ENCODE measurements at regions not wholly inside any gene's neighbourhood (a gene's known extent, or its start where the extent isn't known, plus 50 kb on each side); places are given as distances from the start of the nearest gene placed in this dataset.

DNA sequence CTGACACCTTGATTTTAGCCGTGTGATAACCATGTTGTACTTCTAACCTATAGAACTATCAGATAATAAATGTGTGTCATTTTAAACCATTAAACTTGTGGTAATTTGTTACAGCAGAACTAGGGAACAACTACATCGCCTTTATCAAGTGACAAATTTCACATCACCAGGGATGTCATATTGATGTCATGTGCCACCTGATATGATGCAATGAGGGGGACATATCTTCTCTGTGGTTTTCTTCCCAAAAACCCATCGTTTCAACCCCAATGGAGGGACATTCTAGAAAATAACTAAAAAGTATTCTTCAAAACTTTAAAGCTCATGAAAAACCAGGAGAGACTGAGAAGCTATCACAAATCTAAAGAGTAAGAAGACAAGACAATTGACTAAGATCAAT, 212.2 kb downstream of the ETV1 start:
- DNase-seq (no peak), ATAC-seq (ENCODE audit: insufficient read depth, low read depth) (no peak)
- no peak overlapping the region for H3K27ac ChIP-seq (ENCODE audit: low read length)
- no peaks in the 10 kb centered on the region for H4K20me1 ChIP-seq (ENCODE audit: insufficient read depth, low read length)
- no peaks in the 10 kb centered on the region for H3K4me1 ChIP-seq (ENCODE audit: insufficient read depth, low read length)
- no peaks in the 10 kb centered on the region for H3K9me3 ChIP-seq (ENCODE audit: insufficient read depth, low read length, severe bottlenecking)
- no peak for TF ChIP-seq EZH2 (IDR thresholded peaks at IDR 0.05; ENCODE audit: borderline replicate concordance, low read depth, low read length, severe bottlenecking)
- TF ChIP-seq, protein P1, sequence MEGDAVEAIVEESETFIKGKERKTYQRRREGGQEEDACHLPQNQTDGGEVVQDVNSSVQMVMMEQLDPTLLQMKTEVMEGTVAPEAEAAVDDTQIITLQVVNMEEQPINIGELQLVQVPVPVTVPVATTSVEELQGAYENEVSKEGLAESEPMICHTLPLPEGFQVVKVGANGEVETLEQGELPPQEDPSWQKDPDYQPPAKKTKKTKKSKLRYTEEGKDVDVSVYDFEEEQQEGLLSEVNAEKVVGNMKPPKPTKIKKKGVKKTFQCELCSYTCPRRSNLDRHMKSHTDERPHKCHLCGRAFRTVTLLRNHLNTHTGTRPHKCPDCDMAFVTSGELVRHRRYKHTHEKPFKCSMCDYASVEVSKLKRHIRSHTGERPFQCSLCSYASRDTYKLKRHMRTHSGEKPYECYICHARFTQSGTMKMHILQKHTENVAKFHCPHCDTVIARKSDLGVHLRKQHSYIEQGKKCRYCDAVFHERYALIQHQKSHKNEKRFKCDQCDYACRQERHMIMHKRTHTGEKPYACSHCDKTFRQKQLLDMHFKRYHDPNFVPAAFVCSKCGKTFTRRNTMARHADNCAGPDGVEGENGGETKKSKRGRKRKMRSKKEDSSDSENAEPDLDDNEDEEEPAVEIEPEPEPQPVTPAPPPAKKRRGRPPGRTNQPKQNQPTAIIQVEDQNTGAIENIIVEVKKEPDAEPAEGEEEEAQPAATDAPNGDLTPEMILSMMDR (IDR thresholded peaks at IDR 0.05; ENCODE audit: borderline replicate concordance, extremely low read depth, low read length, poor library complexity, severe bottlenecking): no peak
- H2AFZ ChIP-seq (ENCODE audit: low read depth, low read length): no peak overlapping the region
- H3K4me3 ChIP-seq (ENCODE audit: low read depth in 1 of 2, low read length in 2 of 2): no peak overlapping the region
- H3K4me2 ChIP-seq (ENCODE audit: insufficient read depth, low read length): no peak overlapping the region
- no peaks in the 10 kb centered on the region for H3K27me3 ChIP-seq (ENCODE audit: insufficient read depth, low read length, poor library complexity)
- H3K9ac ChIP-seq (ENCODE audit: low read depth, low read length): no peak overlapping the region
- no peaks in the 10 kb centered on the region for H3K79me2 ChIP-seq (ENCODE audit: insufficient read depth, low read length)
- no peaks in the 10 kb centered on the region for H3K36me3 ChIP-seq (ENCODE audit: insufficient read depth, low read length)

DNA sequence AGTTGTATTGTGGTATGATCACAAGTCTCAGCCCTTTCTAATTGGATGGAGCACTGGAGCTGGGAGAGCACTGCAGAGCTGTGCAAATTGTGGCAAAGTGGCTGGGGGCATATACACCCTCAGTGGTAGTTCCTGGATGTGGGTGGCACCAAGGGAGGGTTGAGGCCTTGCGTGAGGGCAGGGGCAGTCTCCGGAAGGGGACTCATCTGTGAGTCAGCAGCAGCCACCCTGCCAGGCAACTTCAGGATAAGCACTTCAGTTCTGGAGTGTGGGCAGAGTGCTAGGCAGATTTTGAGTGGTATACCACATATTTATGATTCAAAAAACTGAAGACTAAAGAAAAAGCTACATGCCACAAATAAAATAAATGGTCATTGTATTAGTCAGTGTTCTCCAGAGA, 210.5 kb downstream of the ETV1 start:
- Histone ChIP-seq H3K79me2 (ENCODE audit: insufficient read depth, low read length) (no peaks in the 10 kb centered on the region), H2AFZ (ENCODE audit: low read depth, low read length) (no peak overlapping the region), H3K9me3 (ENCODE audit: insufficient read depth, low read length, severe bottlenecking) (no peaks in the 10 kb centered on the region), H4K20me1 (ENCODE audit: insufficient read depth, low read length) (no peaks in the 10 kb centered on the region), H3K36me3 (ENCODE audit: insufficient read depth, low read length) (no peaks in the 10 kb centered on the region), H3K27ac (ENCODE audit: low read length) (no peak overlapping the region), H3K27me3 (ENCODE audit: insufficient read depth, low read length, poor library complexity) (no peaks in the 10 kb centered on the region), H3K4me2 (ENCODE audit: insufficient read depth, low read length) (no peak overlapping the region), H3K9ac (ENCODE audit: low read depth, low read length) (no peak overlapping the region), H3K4me1 (ENCODE audit: insufficient read depth, low read length) (no peaks in the 10 kb centered on the region), H3K4me3 (ENCODE audit: low read depth in 1 of 2, low read length in 2 of 2) (no peak overlapping the region)
- ATAC-seq (ENCODE audit: insufficient read depth, low read depth) (no peak), DNase-seq (no peak)
- TF ChIP-seq EZH2 (IDR thresholded peaks at IDR 0.05; ENCODE audit: borderline replicate concordance, low read depth, low read length, severe bottlenecking): no peak
- TF ChIP-seq, protein P1 (IDR thresholded peaks at IDR 0.05; ENCODE audit: borderline replicate concordance, extremely low read depth, low read length, poor library complexity, severe bottlenecking): no peak

DNA sequence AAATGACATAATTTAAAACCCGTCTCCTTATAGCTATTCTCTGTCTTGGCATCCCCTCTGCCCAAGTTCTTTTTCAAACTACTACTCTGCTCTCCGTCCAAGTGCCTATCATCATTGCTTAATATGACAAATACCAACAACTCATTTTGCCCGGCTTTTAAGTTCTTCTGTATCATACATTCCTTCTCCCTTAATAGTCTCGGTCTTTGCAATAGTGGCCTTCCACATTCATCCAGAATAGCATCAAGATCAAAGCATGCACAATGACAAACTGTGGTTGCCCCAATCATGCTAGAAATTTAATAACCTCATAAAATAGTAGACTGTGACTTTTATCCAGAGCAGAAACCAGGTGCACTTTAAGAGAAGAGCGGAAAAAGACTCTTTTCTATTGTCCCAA, 198.9 kb downstream of the ETV1 start:
- no peaks in the 10 kb centered on the region for H4K20me1 ChIP-seq (ENCODE audit: insufficient read depth, low read length)
- TF ChIP-seq EZH2 (IDR thresholded peaks at IDR 0.05; ENCODE audit: borderline replicate concordance, low read depth, low read length, severe bottlenecking): no peak
- TF ChIP-seq, protein P1 (IDR thresholded peaks at IDR 0.05; ENCODE audit: borderline replicate concordance, extremely low read depth, low read length, poor library complexity, severe bottlenecking): no peak
- no peak for ATAC-seq (ENCODE audit: insufficient read depth, low read depth)
- H3K27me3 ChIP-seq (ENCODE audit: insufficient read depth, low read length, poor library complexity): no peaks in the 10 kb centered on the region
- no peaks in the 10 kb centered on the region for H3K4me1 ChIP-seq (ENCODE audit: insufficient read depth, low read length)
- DNase-seq: no peak
- H3K4me3 ChIP-seq (ENCODE audit: low read depth in 1 of 2, low read length in 2 of 2): no peak overlapping the region
- no peaks in the 10 kb centered on the region for H3K9me3 ChIP-seq (ENCODE audit: insufficient read depth, low read length, severe bottlenecking)
- no peak overlapping the region for H2AFZ ChIP-seq (ENCODE audit: low read depth, low read length)
- H3K79me2 ChIP-seq (ENCODE audit: insufficient read depth, low read length): no peaks in the 10 kb centered on the region
- H3K9ac ChIP-seq (ENCODE audit: low read depth, low read length): no peak overlapping the region
- no peaks in the 10 kb centered on the region for H3K36me3 ChIP-seq (ENCODE audit: insufficient read depth, low read length)
- no peak overlapping the region for H3K27ac ChIP-seq (ENCODE audit: low read length)
- H3K4me2 ChIP-seq (ENCODE audit: insufficient read depth, low read length): no peak overlapping the region

DNA sequence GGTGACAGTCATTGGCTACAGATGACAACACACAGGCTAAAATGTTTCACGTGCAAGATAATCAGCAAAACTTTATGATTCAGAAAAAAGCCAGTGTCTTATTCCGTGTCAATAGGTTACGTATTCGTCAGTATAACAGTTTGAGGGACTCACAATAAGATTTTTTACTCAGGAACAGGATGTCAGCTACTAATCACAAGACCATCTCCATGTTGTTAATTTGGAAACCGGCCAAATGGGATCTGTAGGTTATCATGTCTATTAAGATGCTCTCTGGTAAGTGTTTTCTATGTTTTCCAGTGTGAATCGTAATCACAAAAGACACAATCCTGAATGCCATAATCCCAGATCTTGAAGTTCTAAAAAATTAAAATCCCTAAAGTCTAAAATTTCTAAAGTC, 197.3 kb downstream of the ETV1 start:
- no peaks in the 10 kb centered on the region for H3K36me3 ChIP-seq (ENCODE audit: insufficient read depth, low read length)
- H3K9me3 ChIP-seq (ENCODE audit: insufficient read depth, low read length, severe bottlenecking): no peaks in the 10 kb centered on the region
- no peak overlapping the region for H3K4me2 ChIP-seq (ENCODE audit: insufficient read depth, low read length)
- H4K20me1 ChIP-seq (ENCODE audit: insufficient read depth, low read length): no peaks in the 10 kb centered on the region
- no peak for ATAC-seq (ENCODE audit: insufficient read depth, low read depth)
- no peak overlapping the region for H3K9ac ChIP-seq (ENCODE audit: low read depth, low read length)
- no peaks in the 10 kb centered on the region for H3K27me3 ChIP-seq (ENCODE audit: insufficient read depth, low read length, poor library complexity)
- H2AFZ ChIP-seq (ENCODE audit: low read depth, low read length): no peak overlapping the region
- no peak for DNase-seq
- H3K4me3 ChIP-seq (ENCODE audit: low read depth in 1 of 2, low read length in 2 of 2): no peak overlapping the region
- no peak for TF ChIP-seq EZH2 (IDR thresholded peaks at IDR 0.05; ENCODE audit: borderline replicate concordance, low read depth, low read length, severe bottlenecking)
- TF ChIP-seq, protein P1 (IDR thresholded peaks at IDR 0.05; ENCODE audit: borderline replicate concordance, extremely low read depth, low read length, poor library complexity, severe bottlenecking): no peak
- H3K27ac ChIP-seq (ENCODE audit: low read length): no peak overlapping the region
- H3K79me2 ChIP-seq (ENCODE audit: insufficient read depth, low read length): no peaks in the 10 kb centered on the region
- H3K4me1 ChIP-seq (ENCODE audit: insufficient read depth, low read length): no peaks in the 10 kb centered on the region

Data from DND-41 (cell line).